ENCODE measurements at regions not wholly inside any gene's neighbourhood (a gene's known extent, or its start where the extent isn't known, plus 50 kb on each side); places are given as distances from the start of the nearest gene placed in this dataset.
"Not testable (repeated sequence)": the region's sequence is repeated elsewhere in the genome, so short reads cannot be mapped to it uniquely, and the experiment has no call there.

- Histone ChIP-seq H3K4me3 (ENCODE audit: low read depth, low read length) (no peak overlapping the region), H3K9me3 (ENCODE audit: control insufficient read depth, insufficient read depth, low read depth, low read length) (no peaks in the 10 kb centered on the region), H3K4me1 (ENCODE audit: control insufficient read depth, insufficient read depth, low read length) (no peaks in the 10 kb centered on the region), H3K36me3 (ENCODE audit: control insufficient read depth in 2 of 2, insufficient read depth in 1 of 2, low read length in 2 of 2) (no peaks in the 10 kb centered on the region), H3K27ac (ENCODE audit: extremely low read depth, low read depth, low read length) (no peak overlapping the region)
- ChIA-PET POLR2A (no interaction called here), CTCF (no interaction called here)
- no peak for TF ChIP-seq ZNF558 (tag by site-specific recombination; IDR thresholded peaks at IDR 0.05)
- TF ChIP-seq ZNF704 (tag by site-specific recombination; IDR thresholded peaks at IDR 0.05) = no peak
- no peak for TF ChIP-seq ZNF184 (tag by site-specific recombination; IDR thresholded peaks at IDR 0.05)
- TF ChIP-seq ZFP41 (tag by site-specific recombination; IDR thresholded peaks at IDR 0.05; ENCODE audit: borderline replicate concordance) = no peak
- no peak for TF ChIP-seq ZNF138 (tag by site-specific recombination; IDR thresholded peaks at IDR 0.05; ENCODE audit: borderline replicate concordance)
- TF ChIP-seq REPIN1 (tag by site-specific recombination; IDR thresholded peaks at IDR 0.05; ENCODE audit: low read depth) = no peak
- no peak for TF ChIP-seq ZSCAN16 (tag by site-specific recombination; IDR thresholded peaks at IDR 0.05)
- TF ChIP-seq ZNF544 (tag by site-specific recombination; IDR thresholded peaks at IDR 0.05) = no peak
- no peak for TF ChIP-seq WT1 (tag by site-specific recombination; IDR thresholded peaks at IDR 0.05)
- TF ChIP-seq ZNF26 (tag by site-specific recombination; IDR thresholded peaks at IDR 0.05) = no peak
- no peak for TF ChIP-seq ZNF530 (tag by site-specific recombination; IDR thresholded peaks at IDR 0.05; ENCODE audit: low read depth)
- TF ChIP-seq, protein P1, sequence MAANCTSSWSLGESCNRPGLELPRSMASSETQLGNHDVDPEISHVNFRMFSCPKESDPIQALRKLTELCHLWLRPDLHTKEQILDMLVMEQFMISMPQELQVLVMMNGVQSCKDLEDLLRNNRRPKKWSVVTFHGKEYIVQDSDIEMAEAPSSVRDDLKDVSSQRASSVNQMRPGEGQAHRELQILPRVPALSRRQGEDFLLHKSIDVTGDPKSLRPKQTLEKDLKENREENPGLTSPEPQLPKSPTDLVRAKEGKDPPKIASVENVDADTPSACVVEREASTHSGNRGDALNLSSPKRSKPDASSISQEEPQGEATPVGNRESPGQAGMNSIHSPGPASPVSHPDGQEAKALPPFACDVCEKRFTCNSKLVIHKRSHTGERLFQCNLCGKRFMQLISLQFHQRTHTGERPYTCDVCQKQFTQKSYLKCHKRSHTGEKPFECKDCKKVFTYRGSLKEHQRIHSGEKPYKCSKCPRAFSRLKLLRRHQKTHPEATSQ (tag by site-specific recombination; IDR thresholded peaks at IDR 0.05) = no peak
- TF ChIP-seq ZNF221 (tag by site-specific recombination; IDR thresholded peaks at IDR 0.05; ENCODE audit: borderline replicate concordance) = no peak
- TF ChIP-seq, protein P2, sequence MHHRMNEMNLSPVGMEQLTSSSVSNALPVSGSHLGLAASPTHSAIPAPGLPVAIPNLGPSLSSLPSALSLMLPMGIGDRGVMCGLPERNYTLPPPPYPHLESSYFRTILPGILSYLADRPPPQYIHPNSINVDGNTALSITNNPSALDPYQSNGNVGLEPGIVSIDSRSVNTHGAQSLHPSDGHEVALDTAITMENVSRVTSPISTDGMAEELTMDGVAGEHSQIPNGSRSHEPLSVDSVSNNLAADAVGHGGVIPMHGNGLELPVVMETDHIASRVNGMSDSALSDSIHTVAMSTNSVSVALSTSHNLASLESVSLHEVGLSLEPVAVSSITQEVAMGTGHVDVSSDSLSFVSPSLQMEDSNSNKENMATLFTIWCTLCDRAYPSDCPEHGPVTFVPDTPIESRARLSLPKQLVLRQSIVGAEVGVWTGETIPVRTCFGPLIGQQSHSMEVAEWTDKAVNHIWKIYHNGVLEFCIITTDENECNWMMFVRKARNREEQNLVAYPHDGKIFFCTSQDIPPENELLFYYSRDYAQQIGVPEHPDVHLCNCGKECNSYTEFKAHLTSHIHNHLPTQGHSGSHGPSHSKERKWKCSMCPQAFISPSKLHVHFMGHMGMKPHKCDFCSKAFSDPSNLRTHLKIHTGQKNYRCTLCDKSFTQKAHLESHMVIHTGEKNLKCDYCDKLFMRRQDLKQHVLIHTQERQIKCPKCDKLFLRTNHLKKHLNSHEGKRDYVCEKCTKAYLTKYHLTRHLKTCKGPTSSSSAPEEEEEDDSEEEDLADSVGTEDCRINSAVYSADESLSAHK (tag by site-specific recombination; IDR thresholded peaks at IDR 0.05) = no peak
- no peak for TF ChIP-seq KLF9 (tag by site-specific recombination; IDR thresholded peaks at IDR 0.05; ENCODE audit: low read depth)
- no peak for TF ChIP-seq PBX3 (CRISPR knock-in tag; IDR thresholded peaks at IDR 0.05)
- no peak for TF ChIP-seq OVOL3 (tag by site-specific recombination; IDR thresholded peaks at IDR 0.05)
Observed at GRCh38 chr2:67186326-67186725, 210.8 kb upstream of the ETAA1 start.

- H3K4me3 ChIP-seq (ENCODE audit: low read depth, low read length) = no peak overlapping the region
- H3K4me1 ChIP-seq (ENCODE audit: control insufficient read depth, insufficient read depth, low read length) = no peaks in the 10 kb centered on the region
- H3K27ac ChIP-seq (ENCODE audit: extremely low read depth, low read depth, low read length) = no peak overlapping the region
- H3K36me3 ChIP-seq (ENCODE audit: control insufficient read depth in 2 of 2, insufficient read depth in 1 of 2, low read length in 2 of 2) = no peaks in the 10 kb centered on the region
- TF ChIP-seq ZNF768 (tag by site-specific recombination; IDR thresholded peaks at IDR 0.05) = no peak
- TF ChIP-seq, protein P3, sequence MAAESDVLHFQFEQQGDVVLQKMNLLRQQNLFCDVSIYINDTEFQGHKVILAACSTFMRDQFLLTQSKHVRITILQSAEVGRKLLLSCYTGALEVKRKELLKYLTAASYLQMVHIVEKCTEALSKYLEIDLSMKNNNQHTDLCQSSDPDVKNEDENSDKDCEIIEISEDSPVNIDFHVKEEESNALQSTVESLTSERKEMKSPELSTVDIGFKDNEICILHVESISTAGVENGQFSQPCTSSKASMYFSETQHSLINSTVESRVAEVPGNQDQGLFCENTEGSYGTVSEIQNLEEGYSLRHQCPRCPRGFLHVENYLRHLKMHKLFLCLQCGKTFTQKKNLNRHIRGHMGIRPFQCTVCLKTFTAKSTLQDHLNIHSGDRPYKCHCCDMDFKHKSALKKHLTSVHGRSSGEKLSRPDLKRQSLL (tag by site-specific recombination; IDR thresholded peaks at IDR 0.05) = no peak
- no peaks in the 10 kb centered on the region for H3K9me3 ChIP-seq (ENCODE audit: control insufficient read depth, insufficient read depth, low read depth, low read length)
- POLR2A ChIA-PET = no interaction called here
- CTCF ChIA-PET = no interaction called here
Observed at GRCh38 chr2:67186871-67187270, 210.3 kb upstream of the ETAA1 start.

DNA sequence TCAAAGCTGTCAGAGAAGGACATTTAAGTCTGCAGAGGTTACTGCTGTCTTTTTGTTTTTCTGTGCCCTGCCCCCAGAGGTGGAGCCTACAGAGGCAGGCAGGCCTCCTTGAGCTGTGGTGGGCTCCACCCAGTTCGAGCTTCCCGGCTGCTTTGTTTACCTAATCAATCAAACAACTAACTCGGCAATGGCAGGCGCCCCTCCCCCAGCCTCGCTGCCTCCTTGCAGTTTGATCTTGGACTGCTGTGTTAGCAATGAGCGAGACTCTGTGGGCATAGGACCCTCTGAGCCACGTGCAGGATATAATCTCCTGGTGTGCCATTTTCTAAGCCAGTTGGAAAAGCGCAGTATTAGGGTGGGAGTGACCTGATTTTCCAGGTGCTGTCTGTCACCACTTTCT lies 201.8 kb upstream of the ETAA1 start:
- H3K4me1 ChIP-seq (ENCODE audit: control insufficient read depth, insufficient read depth, low read length); POLR2A ChIA-PET: not testable (repeated sequence)

More for the DNA sequence above, 201.8 kb upstream of the ETAA1 start:
- H3K9me3 ChIP-seq (ENCODE audit: control insufficient read depth, insufficient read depth, low read depth, low read length); CTCF ChIA-PET; H3K27ac ChIP-seq (ENCODE audit: extremely low read depth, low read depth, low read length); H3K4me3 ChIP-seq (ENCODE audit: low read depth, low read length); H3K36me3 ChIP-seq (ENCODE audit: control insufficient read depth in 2 of 2, insufficient read depth in 1 of 2, low read length in 2 of 2): not testable (repeated sequence)
